K562 (cell line): ENCODE measurements at regions not wholly inside any gene's neighbourhood (a gene's known extent, or its start where the extent isn't known, plus 50 kb on each side); places are given as distances from the start of the nearest gene placed in this dataset.

Experiments used
- ATAC-seq: fragments of 200-7000 bp; cut with Tn5 transposase; 3 replicates; pipeline ENCODE4 v1.9.1; 2020; ENCODE audit warnings: moderate library complexity
- BruUV-seq: library from RNA; stranded (reverse); fragments of 400-500 nt; replicated peaks from 2 replicates; lab custom pipeline; 2021; lab: Mats Ljungman, UMichigan
- CTCF ChIA-PET: fragments of 300-600 bp; formaldehyde crosslinking; extraction: SDS; loops from one replicate; lab custom pipeline; 2021; ENCODE audit warnings: low intra/inter-chr PET ratio; lab: Yijun Ruan, JAX
- POLR2A ChIA-PET: fragments of 300-600, 350-650 bp; sonication (Branson Sonifier 250); formaldehyde crosslinking; extraction: SDS; loops from one replicate; lab custom pipeline; 2021; ENCODE audit warnings: antibody characterized with exemption, inconsistent platforms; lab: Yijun Ruan, JAX
- DNase-seq, 4 experiments: peaks; one replicate each; pipeline versions ENCODE4 v3.0.0 to v3.0.0-alpha.2; 2011 to 2018; ENCODE audit warnings: low spot score in 3 of 4, mixed read lengths in 3 of 4; ENCODE audit errors: extremely low read depth in 1 of 4
- FAIRE-seq: peaks from 2 replicates; lab custom pipeline; 2011; peaks lifted over from hg19 to GRCh38; lab: Jason Lieb, UNC
- H2AFZ ChIP-seq: 2 replicates; pipeline ENCODE4 v1.6.0; 2011; ENCODE audit warnings: low read depth, low read length, control low read depth, inconsistent platforms
- H3K27ac ChIP-seq: fragments of 200-600 bp; 3 replicates; pipeline ENCODE4 v1.8.0; 2011; ENCODE audit warnings: low read depth, mild to moderate bottlenecking, control low read depth, inconsistent platforms, low read length, moderate library complexity, mixed read lengths; ENCODE audit errors: extremely low read depth
- H3K27me3 ChIP-seq, 2 experiments: fragments of 300-600 bp in 1 of 2; 2 replicates in 1 of 2; 3 replicates in 1 of 2; pipeline versions ENCODE4 v1.6.0 to v1.8.0; 2011; ENCODE audit warnings: inconsistent platforms in 2 of 2, low read length in 2 of 2, mild to moderate bottlenecking in 1 of 2, mixed read lengths in 1 of 2, moderate library complexity in 1 of 2; ENCODE audit not compliant: control insufficient read depth in 2 of 2, insufficient read depth in 2 of 2
- H3K36me3 ChIP-seq: fragments of 300-600 bp; 3 replicates; pipeline ENCODE4 v1.8.0; 2011; ENCODE audit warnings: mild to moderate bottlenecking, low read length, inconsistent platforms; ENCODE audit not compliant: control insufficient read depth, insufficient read depth
- H3K4me1 ChIP-seq, 2 experiments: fragments of 200-600 bp in 1 of 2; replicated peaks in 1 of 2; 2 replicates in 1 of 2; 3 replicates in 1 of 2; pipeline versions ENCODE4 v1.5.1 to v1.8.0; 2011; ENCODE audit warnings: inconsistent platforms in 2 of 2, low read length in 2 of 2, mild to moderate bottlenecking in 1 of 2, mixed read lengths in 1 of 2, moderate library complexity in 1 of 2; ENCODE audit not compliant: control insufficient read depth in 2 of 2, insufficient read depth in 2 of 2
- H3K4me2 ChIP-seq: 2 replicates; pipeline ENCODE4 v1.6.1; 2011; ENCODE audit warnings: low read length, control low read depth, inconsistent platforms, mixed read lengths; ENCODE audit not compliant: insufficient read depth
- H3K4me3 ChIP-seq: fragments of 200-600 bp; sonication (generic), shearing (Covaris generic); 2 replicates; pipeline ENCODE4 v1.5.1; 2016; ENCODE audit warnings: control low read depth, inconsistent platforms
- H3K79me2 ChIP-seq: fragments of 200-600 bp; 3 replicates; pipeline ENCODE4 v1.8.0; 2011; ENCODE audit warnings: low read length, inconsistent platforms; ENCODE audit not compliant: control insufficient read depth, insufficient read depth
- H3K9ac ChIP-seq, 2 experiments: 2 replicates each; pipeline versions ENCODE4 v1.6.0 to v1.6.1; 2011; ENCODE audit warnings: low read depth in 2 of 2, low read length in 2 of 2, control low read depth in 1 of 2, inconsistent platforms in 1 of 2, mild to moderate bottlenecking in 1 of 2, mixed read lengths in 1 of 2; ENCODE audit not compliant: insufficient read depth in 1 of 2
- H3K9me1 ChIP-seq: one replicate; pipeline ENCODE4 v1.6.0; 2011; ENCODE audit warnings: inconsistent platforms, mild to moderate bottlenecking, low read length, moderate library complexity; ENCODE audit not compliant: control insufficient read depth, insufficient read depth
- H3K9me3 ChIP-seq: replicated peaks from 2 replicates; pipeline ENCODE4 v1.5.1; 2011; ENCODE audit warnings: low read depth, low read length, inconsistent platforms; ENCODE audit not compliant: control insufficient read depth, insufficient read depth
- H4K20me1 ChIP-seq: replicated peaks from 2 replicates; pipeline ENCODE4 v1.6.1; 2011; ENCODE audit warnings: low read length, inconsistent platforms, mixed read lengths; ENCODE audit not compliant: control insufficient read depth, insufficient read depth
- ADNP ChIP-seq: fragments of 200-800 bp; sonication (Bioruptor generic); IDR thresholded peaks from 2 replicates; pipeline ENCODE4 v1.6.1; 2016; ENCODE audit warnings: missing genetic modification characterization, missing compliant biosample characterization
- BCL6 ChIP-seq: fragments of 250-450 bp; sonication (Bioruptor Pico); IDR thresholded peaks from 2 replicates; pipeline ENCODE4 v1.4.0; 2020
- MAFF ChIP-seq: IDR thresholded peaks from 2 replicates; pipeline ENCODE4 v1.6.1; 2012; ENCODE audit warnings: low read length, improper control_type of control experiment
- NELFE ChIP-seq: IDR thresholded peaks from 2 replicates; pipeline ENCODE4 v1.6.1; 2011; ENCODE audit warnings: mild to moderate bottlenecking; ENCODE audit not compliant: insufficient read depth, insufficient read length
- NFYB ChIP-seq: IDR thresholded peaks from 2 replicates; pipeline ENCODE4 v1.6.1; 2011; ENCODE audit warnings: mild to moderate bottlenecking, moderate library complexity; ENCODE audit not compliant: insufficient read length; ENCODE audit errors: extremely low read depth
- PTBP1 ChIP-seq: fragments of 200-400 bp; formaldehyde crosslinking; IDR thresholded peaks from 2 replicates; pipeline ENCODE4 v1.6.1; 2017; ENCODE audit warnings: low read depth, low read length
- SIN3B ChIP-seq: fragments of 450-650 bp; IDR thresholded peaks from 2 replicates; pipeline ENCODE4 v1.6.1; 2017; ENCODE audit warnings: low read depth, mild to moderate bottlenecking, moderate library complexity
- WHSC1 ChIP-seq: IDR thresholded peaks from one replicate; pipeline ENCODE4 v1.6.1; 2012; ENCODE audit warnings: low read length, control low read depth, inconsistent platforms
- ZKSCAN8 ChIP-seq: fragments of 200-800 bp; sonication (Bioruptor generic); IDR thresholded peaks from 2 replicates; pipeline ENCODE4 v1.6.1; 2016; ENCODE audit warnings: missing genetic modification characterization, missing compliant biosample characterization
- ZNF668 ChIP-seq: fragments of 250-450 bp; sonication (Bioruptor Pico); IDR thresholded peaks from 2 replicates; pipeline ENCODE4 v1.8.0; 2022; ENCODE audit warnings: mild to moderate bottlenecking, inconsistent platforms
- ZSCAN29 ChIP-seq: fragments of 450-650 bp; IDR thresholded peaks from 2 replicates; pipeline ENCODE4 v1.6.1; 2017
- WGBS: fragments of 100-300 bp; shearing (Covaris generic); methylation state at CpG from one replicate; pipeline ENCODE4 v1.1.6; 2016; ENCODE audit warnings: low coverage, mixed read lengths; ENCODE audit not compliant: insufficient coverage; ENCODE audit errors: missing lambda C conversion rate; 5-methylcytosine and 5-hydroxymethylcytosine counted together
- in situ Hi-C: fragments of 300-500 bp; cut with MboI; formaldehyde crosslinking; loops from 4 replicates; pipeline ENCODE4 v1.15.0; 2018; ENCODE audit warnings: inconsistent platforms, mixed read lengths
- intact Hi-C: fragments of 100-400 bp; cut with micrococcal nuclease; formaldehyde crosslinking; loops from 2 replicates; pipeline ENCODE4 v1.14.2; 2022
- TF ChIP-seq, protein P1 (sequence below): sonication (generic); formaldehyde crosslinking; IDR thresholded peaks from 2 replicates; pipeline ENCODE4 v1.9.0; 2022; ENCODE audit warnings: mild to moderate bottlenecking, missing genetic modification reagents

DNA sequence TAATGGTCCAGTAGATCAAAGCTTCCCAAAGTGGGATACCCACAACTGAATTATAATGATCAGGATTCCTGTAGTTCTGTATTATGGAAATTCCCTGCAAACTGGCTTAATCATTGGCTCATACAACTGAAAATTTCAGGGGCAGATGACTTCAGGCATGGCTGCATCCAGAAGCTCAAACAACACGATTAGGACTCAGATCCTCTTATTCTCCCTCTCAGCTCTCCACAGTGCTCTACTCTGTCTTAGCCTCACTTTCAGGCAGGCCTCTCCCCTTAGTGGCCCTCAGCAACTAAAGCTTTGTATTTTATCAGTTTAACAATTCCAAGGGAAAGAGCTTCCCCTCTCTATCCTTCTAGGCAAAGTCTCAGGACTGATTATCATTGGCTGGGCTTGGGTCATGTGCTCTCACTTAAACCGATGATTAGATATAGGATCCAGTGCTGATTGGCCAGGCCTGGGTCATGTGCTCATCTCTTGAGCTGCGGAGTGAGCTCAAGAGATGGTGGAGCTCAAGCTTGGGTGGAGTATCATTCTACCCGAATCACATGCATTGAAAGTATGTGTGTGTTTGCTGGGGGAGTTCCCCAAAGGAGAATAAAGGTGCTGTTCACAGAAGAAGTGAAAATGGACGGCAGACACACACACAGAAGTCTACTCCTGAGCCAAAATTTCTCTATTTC lies 57.9 kb upstream of the RUNX3 start (continued):
- TF ChIP-seq SIN3B (no peak), ZNF668 (CRISPR knock-in tag) (no peak), NFYB (peak; percentile 22)
- TF ChIP-seq, protein P1, sequence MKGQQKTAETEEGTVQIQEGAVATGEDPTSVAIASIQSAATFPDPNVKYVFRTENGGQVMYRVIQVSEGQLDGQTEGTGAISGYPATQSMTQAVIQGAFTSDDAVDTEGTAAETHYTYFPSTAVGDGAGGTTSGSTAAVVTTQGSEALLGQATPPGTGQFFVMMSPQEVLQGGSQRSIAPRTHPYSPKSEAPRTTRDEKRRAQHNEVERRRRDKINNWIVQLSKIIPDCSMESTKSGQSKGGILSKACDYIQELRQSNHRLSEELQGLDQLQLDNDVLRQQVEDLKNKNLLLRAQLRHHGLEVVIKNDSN = peak; percentile 90

DNA sequence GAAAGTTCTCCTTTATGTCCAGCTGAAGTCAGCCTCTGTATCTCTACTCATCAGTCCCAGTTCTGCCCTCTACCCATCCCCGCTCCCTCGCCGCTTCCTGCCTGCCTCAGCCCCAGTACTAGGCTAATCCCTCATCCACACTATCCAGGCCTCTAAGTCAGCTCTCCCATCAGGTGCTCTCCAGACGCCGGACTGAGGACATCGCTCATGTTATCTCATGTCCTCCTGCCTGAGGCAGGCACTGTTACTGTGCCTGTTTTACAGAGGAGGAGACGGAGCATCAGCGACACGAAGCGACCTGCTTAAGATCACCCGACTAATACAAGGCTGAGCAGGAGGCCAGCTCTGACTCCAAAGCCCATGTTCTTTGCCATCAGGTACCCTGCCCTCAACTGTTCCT lies 57.3 kb upstream of the RUNX3 start:
- BruUV-seq = no TSS peak
- peaks cover 42 to 92% of the 10 kb centered on the region in 2 experiments for H3K27me3 ChIP-seq
- DNase-seq = no peak
- no peak overlapping the region for H3K4me2 ChIP-seq
- no peaks in the 10 kb centered on the region for H3K36me3 ChIP-seq
- H3K9ac ChIP-seq = no peak overlapping the region
- peaks cover 7% of the 10 kb centered on the region; the same call in 1 of the 2 replicates for H4K20me1 ChIP-seq
- H3K9me1 ChIP-seq = no peaks in the 10 kb centered on the region
- in situ Hi-C loops (no loop called here), intact Hi-C loops (no loop called here)
- no peak overlapping the region for H3K4me3 ChIP-seq
- 11% methylated on average over 11 of the region's 11 CpGs for WGBS
- no peak for FAIRE-seq
- H3K79me2 ChIP-seq = no peaks in the 10 kb centered on the region
- TF ChIP-seq PTBP1 (no peak), NELFE (no peak), ADNP (tag) (no peak), MAFF (no peak), ZKSCAN8 (CRISPR knock-in tag) (no peak), ZSCAN29 (no peak), BCL6 (CRISPR knock-in tag) (no peak), WHSC1 (no peak)
- TF ChIP-seq, all 486 proteins: peak for 0
- Histone ChIP-seq H3K4me1 (no peaks in the 10 kb centered on the region; a peak in 1 of 5 replicates), H3K27ac (no peak overlapping the region), H3K9me3 (no peaks in the 10 kb centered on the region), H2AFZ (no peak overlapping the region)
- no peak for ATAC-seq
- ChIA-PET CTCF (no interaction called here), POLR2A (interaction anchor here (0.6 to 1.3 kb wide), 4 partner anchors 8 to 716 kb away, joined by 3 to 6 read pairs (median 4); no protein-coding TSS in a partner anchor)
